ENCODE measurements at regions not wholly inside any gene's neighbourhood (a gene's known extent, or its start where the extent isn't known, plus 50 kb on each side); places are given as distances from the start of the nearest gene placed in this dataset.

- no peak for DNase-seq (ENCODE audit: low spot score)
Measured at GRCh38 chr2:158732573-158733429, 62.3 kb upstream of the DAPL1 start.

- DNase-seq (ENCODE audit: low spot score) = no peak
Measured at GRCh38 chr2:158733430-158733755, 61.7 kb upstream of the DAPL1 start.

GRCh38 chr2:158734442-158734841 is 60.7 kb upstream of the DAPL1 start:
- no peak for DNase-seq (ENCODE audit: low spot score)

GRCh38 chr2:158735822-158736580 is 59.1 kb upstream of the DAPL1 start:
- DNase-seq (ENCODE audit: low spot score) = no peak

GRCh38 chr2:158738363-158738762 is 56.8 kb upstream of the DAPL1 start:
- no peak for DNase-seq (ENCODE audit: low spot score)

GRCh38 chr2:158740127-158740526 is 55.0 kb upstream of the DAPL1 start:
- no peak for DNase-seq (ENCODE audit: low spot score)

- no peak for DNase-seq (ENCODE audit: low spot score)
Measured at GRCh38 chr2:158740621-158741020, 54.5 kb upstream of the DAPL1 start.

GRCh38 chr2:158741625-158742024 is 53.5 kb upstream of the DAPL1 start:
- no peak for DNase-seq (ENCODE audit: low spot score)

GRCh38 chr2:158742536-158742935 is 52.6 kb upstream of the DAPL1 start:
- DNase-seq (ENCODE audit: low spot score) = no peak

- no peak for DNase-seq (ENCODE audit: low spot score)
Measured at GRCh38 chr2:158743466-158743865, 51.7 kb upstream of the DAPL1 start.

GRCh38 chr2:158743879-158744278 is 51.2 kb upstream of the DAPL1 start:
- DNase-seq (ENCODE audit: low spot score) = no peak

GRCh38 chr2:158745067-158745865 is 49.9 kb upstream of the DAPL1 start:
- DNase-seq (ENCODE audit: low spot score) = peak; percentile 71
